ENCODE measurements at regions not wholly inside any gene's neighbourhood (a gene's known extent, or its start where the extent isn't known, plus 50 kb on each side); places are given as distances from the start of the nearest gene placed in this dataset.
A peak's percentile ranks its signal among the peaks of the same experiment; 100 is the strongest.

GRCh38 chrY:17233435-17234109 is 646.4 kb downstream of the CDY2B start:
- no peak for DNase-seq (ENCODE audit: low spot score)

GRCh38 chrY:17231994-17232393 is 648.0 kb downstream of the CDY2B start:
- DNase-seq (ENCODE audit: low spot score), result no peak

GRCh38 chrY:17223502-17223901 is 656.5 kb downstream of the CDY2B start:
- no peak for DNase-seq (ENCODE audit: low spot score)

GRCh38 chrY:17202395-17202794 is 677.6 kb downstream of the CDY2B start:
- no peak for DNase-seq (ENCODE audit: low spot score)

GRCh38 chrY:17184299-17184698 is 695.7 kb downstream of the CDY2B start:
- DNase-seq (ENCODE audit: low spot score), result no peak

GRCh38 chrY:17166881-17167280 is 713.1 kb downstream of the CDY2B start:
- no peak for DNase-seq (ENCODE audit: low spot score)

- no peak for DNase-seq (ENCODE audit: low spot score)
Measured at GRCh38 chrY:17122166-17122565, 757.9 kb downstream of the CDY2B start.

GRCh38 chrY:17085303-17085702 is 794.7 kb downstream of the CDY2B start:
- DNase-seq (ENCODE audit: low spot score), result no peak

GRCh38 chrY:17079887-17080286 is 800.1 kb downstream of the CDY2B start:
- DNase-seq (ENCODE audit: low spot score), result no peak

GRCh38 chrY:17067307-17067706 is 812.7 kb downstream of the CDY2B start:
- peak; percentile 55 for DNase-seq (ENCODE audit: low spot score)

- no peak for DNase-seq (ENCODE audit: low spot score)
Measured at GRCh38 chrY:17053041-17053440, 827.0 kb downstream of the CDY2B start.

- no peak for DNase-seq (ENCODE audit: low spot score)
Measured at GRCh38 chrY:17050374-17050773, 829.6 kb downstream of the CDY2B start.

GRCh38 chrY:17045124-17045523 is 834.9 kb downstream of the CDY2B start:
- peak; percentile 31 for DNase-seq (ENCODE audit: low spot score)

- peak; percentile 27 for DNase-seq (ENCODE audit: low spot score)
Measured at GRCh38 chrY:17044723-17045122, 835.3 kb downstream of the CDY2B start.

- peak; percentile 82 for DNase-seq (ENCODE audit: low spot score)
Measured at GRCh38 chrY:17044272-17044671, 835.7 kb downstream of the CDY2B start.

GRCh38 chrY:17038439-17038838 is 841.6 kb downstream of the CDY2B start:
- no peak for DNase-seq (ENCODE audit: low spot score)

GRCh38 chrY:17018126-17018525 is 861.9 kb downstream of the CDY2B start:
- DNase-seq (ENCODE audit: low spot score), result no peak

GRCh38 chrY:16993551-16993950 is 886.5 kb downstream of the CDY2B start:
- no peak for DNase-seq (ENCODE audit: low spot score)

- no peak for DNase-seq (ENCODE audit: low spot score)
Measured at GRCh38 chrY:16981776-16982175, 898.2 kb downstream of the CDY2B start.

GRCh38 chrY:16959071-16959470 is 920.9 kb downstream of the CDY2B start:
- DNase-seq (ENCODE audit: low spot score), result no peak

GRCh38 chrY:16947221-16947620 is 932.8 kb downstream of the CDY2B start:
- DNase-seq (ENCODE audit: low spot score), result no peak

All from H4 (cell line).